Smooth muscle cell (in vitro differentiated cells): ENCODE measurements at regions not wholly inside any gene's neighbourhood (a gene's known extent, or its start where the extent isn't known, plus 50 kb on each side); places are given as distances from the start of the nearest gene placed in this dataset.
"Not testable (repeated sequence)": the region's sequence is repeated elsewhere in the genome, so short reads cannot be mapped to it uniquely, and the experiment has no call there.

Source experiments
- DNase-seq: peaks from one replicate; lab custom pipeline; 2025; ENCODE audit not compliant: unreplicated experiment; lab: John Stamatoyannopoulos, UW
- H2AFZ ChIP-seq: fragments of 200-600 bp; sonication (generic); 2 replicates; pipeline ENCODE4 v1.6.0; 2016; ENCODE audit warnings: antibody characterized with exemption, low read depth, mild to moderate bottlenecking
- H3F3A ChIP-seq: fragments of 200-600 bp; sonication (generic); 2 replicates; pipeline ENCODE4 v1.6.0; 2017; ENCODE audit warnings: antibody characterized with exemption, low read depth
- H3K27ac ChIP-seq: fragments of 200-600 bp; sonication (generic); 2 replicates; pipeline ENCODE4 v1.5.1; 2016; ENCODE audit warnings: low read depth, mild to moderate bottlenecking
- H3K27me3 ChIP-seq: fragments of 200-600 bp; sonication (generic); 2 replicates; pipeline ENCODE4 v1.6.1; 2016; ENCODE audit warnings: low read depth, mild to moderate bottlenecking
- H3K36me3 ChIP-seq: fragments of 200-600 bp; sonication (generic); 2 replicates; pipeline ENCODE4 v1.5.1; 2016; ENCODE audit warnings: low read depth
- H3K4me1 ChIP-seq: fragments of 200-600 bp; sonication (generic); 2 replicates; pipeline ENCODE4 v1.5.1; 2016; ENCODE audit warnings: low read depth
- H3K4me2 ChIP-seq: fragments of 200-600 bp; sonication (generic); 2 replicates; pipeline ENCODE4 v1.6.0; 2016; ENCODE audit warnings: mild to moderate bottlenecking
- H3K4me3 ChIP-seq: fragments of 200-600 bp; sonication (generic); 2 replicates; pipeline ENCODE4 v1.5.1; 2016; ENCODE audit warnings: mild to moderate bottlenecking
- H3K79me2 ChIP-seq: fragments of 200-600 bp; sonication (generic); 2 replicates; pipeline ENCODE4 v1.6.0; 2016; ENCODE audit warnings: low read depth, mild to moderate bottlenecking
- H3K9ac ChIP-seq: fragments of 200-600 bp; sonication (generic); 2 replicates; pipeline ENCODE4 v1.6.0; 2016; ENCODE audit warnings: low read depth
- H3K9me3 ChIP-seq: fragments of 200-600 bp; sonication (generic); replicated peaks from 2 replicates; pipeline ENCODE4 v1.5.1; 2016; ENCODE audit warnings: low read depth
- H4K20me1 ChIP-seq: fragments of 200-600 bp; sonication (generic); 2 replicates; pipeline ENCODE4 v1.6.0; 2016; ENCODE audit warnings: low read depth
- WGBS: methylation state at CpG from one replicate; pipeline ENCODE4 v1.1.7; 2016; ENCODE audit warnings: low lambda C conversion rate; 5-methylcytosine and 5-hydroxymethylcytosine counted together

DNA sequence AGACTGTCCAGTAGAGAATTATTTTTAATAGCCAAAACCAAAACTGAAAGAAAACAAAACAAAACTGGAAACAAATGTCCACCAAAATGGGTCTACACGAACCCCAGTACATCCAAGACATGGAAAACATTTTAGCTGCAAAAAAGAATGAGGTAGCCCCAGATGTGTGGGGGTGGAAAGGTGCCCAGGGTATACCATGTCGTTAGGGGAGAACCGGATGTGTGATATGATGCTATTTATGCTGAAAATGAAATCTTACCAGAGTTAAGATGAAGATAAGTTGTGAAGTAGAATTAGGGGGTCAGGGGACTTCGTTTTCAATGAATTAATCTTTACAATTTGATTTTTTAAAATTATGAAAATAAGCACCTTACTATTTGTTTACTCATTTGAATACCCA, 72.2 kb downstream of the PROP1 start:
- H3K9me3 ChIP-seq, H3K36me3 ChIP-seq, H3K9ac ChIP-seq, H3K27me3 ChIP-seq, DNase-seq, H3K4me1 ChIP-seq, H3F3A ChIP-seq, H2AFZ ChIP-seq, H3K79me2 ChIP-seq, H3K4me2 ChIP-seq, H4K20me1 ChIP-seq, H3K27ac ChIP-seq, H3K4me3 ChIP-seq: not testable (repeated sequence)
- WGBS: 63% methylated on average over 3 of the region's 4 CpGs

DNA sequence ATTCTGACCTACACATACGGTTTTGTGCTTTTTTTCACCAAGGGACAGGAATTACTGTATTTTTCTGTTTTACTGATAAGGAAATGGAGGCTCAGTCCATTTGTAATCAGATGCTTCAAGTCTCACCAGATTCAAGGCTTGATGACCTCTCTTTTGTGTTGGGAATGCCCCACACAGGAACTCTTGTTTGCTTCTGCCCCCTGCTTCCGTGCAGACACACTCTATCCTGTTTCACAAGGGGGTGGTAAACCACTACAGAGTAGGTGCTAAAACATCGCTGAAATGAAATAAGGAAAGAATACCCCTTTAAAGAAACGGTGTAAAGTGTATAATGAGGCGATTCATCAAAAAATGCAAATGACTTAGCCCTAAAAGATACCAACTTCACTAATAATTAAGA, 72.9 kb downstream of the PROP1 start:
- not testable (repeated sequence) for H3K4me2 ChIP-seq, DNase-seq, H3K9me3 ChIP-seq, H3K27ac ChIP-seq, H4K20me1 ChIP-seq, H3K4me1 ChIP-seq, H3K9ac ChIP-seq, H3K4me3 ChIP-seq, H3K27me3 ChIP-seq, H3K36me3 ChIP-seq, H3F3A ChIP-seq, H3K79me2 ChIP-seq, H2AFZ ChIP-seq
- 93% methylated on average over 4 of the region's 5 CpGs for WGBS

DNA sequence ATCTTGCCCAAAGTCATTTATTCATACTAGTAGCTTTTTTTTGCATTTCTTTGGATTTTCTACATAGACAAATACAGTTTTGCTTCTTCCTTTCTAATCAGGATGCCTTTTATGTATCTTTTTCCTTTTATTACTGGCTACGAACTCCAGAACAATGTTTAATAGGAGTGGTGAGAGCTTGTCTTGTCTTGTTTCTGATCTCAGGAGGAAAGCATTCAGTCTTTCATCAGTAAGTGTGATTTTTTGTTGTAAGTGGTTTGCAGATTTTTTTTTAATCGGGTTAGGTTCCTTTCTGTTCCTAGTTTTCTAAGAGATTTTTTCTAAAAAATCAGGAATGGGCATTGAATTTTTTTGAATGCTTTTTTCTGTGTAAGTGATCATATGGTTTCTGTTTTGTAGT, 86.8 kb downstream of the PROP1 start:
- H3K27me3 ChIP-seq, DNase-seq, H3K4me3 ChIP-seq, H3K4me2 ChIP-seq, H3K27ac ChIP-seq, H3K4me1 ChIP-seq, H4K20me1 ChIP-seq, H3F3A ChIP-seq, H3K9ac ChIP-seq, H3K36me3 ChIP-seq, H3K9me3 ChIP-seq, H2AFZ ChIP-seq, H3K79me2 ChIP-seq: not testable (repeated sequence)
- WGBS: 76% methylated on average over 2 of the region's 2 CpGs

DNA sequence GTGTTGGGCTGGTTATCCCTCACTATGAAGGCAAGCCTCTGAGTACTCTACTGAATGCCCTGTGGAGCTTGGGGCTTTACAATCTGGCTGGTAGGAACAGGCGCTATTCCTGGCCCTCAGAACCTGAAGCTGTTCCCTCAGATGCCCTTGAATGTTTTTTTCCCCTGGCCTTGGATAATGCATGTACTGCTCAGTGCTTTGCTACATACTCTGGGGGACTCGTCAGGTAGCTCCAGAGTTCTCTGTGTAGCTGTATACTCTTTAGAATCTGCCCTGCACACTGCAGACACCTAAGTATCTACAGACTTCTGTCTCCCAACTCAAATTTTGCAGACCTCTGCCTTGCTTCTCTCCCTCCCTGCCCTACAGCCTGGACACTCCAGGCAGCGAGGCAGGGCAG, 93.2 kb downstream of the PROP1 start:
- H3K9me3 ChIP-seq, H3K27me3 ChIP-seq, H3K27ac ChIP-seq, H2AFZ ChIP-seq, H3K4me3 ChIP-seq, H3K4me2 ChIP-seq, H3F3A ChIP-seq, H4K20me1 ChIP-seq, H3K79me2 ChIP-seq, H3K4me1 ChIP-seq, DNase-seq, H3K9ac ChIP-seq, H3K36me3 ChIP-seq: not testable (repeated sequence)
- WGBS: 86% methylated on average over 1 of the region's 3 CpGs

DNA sequence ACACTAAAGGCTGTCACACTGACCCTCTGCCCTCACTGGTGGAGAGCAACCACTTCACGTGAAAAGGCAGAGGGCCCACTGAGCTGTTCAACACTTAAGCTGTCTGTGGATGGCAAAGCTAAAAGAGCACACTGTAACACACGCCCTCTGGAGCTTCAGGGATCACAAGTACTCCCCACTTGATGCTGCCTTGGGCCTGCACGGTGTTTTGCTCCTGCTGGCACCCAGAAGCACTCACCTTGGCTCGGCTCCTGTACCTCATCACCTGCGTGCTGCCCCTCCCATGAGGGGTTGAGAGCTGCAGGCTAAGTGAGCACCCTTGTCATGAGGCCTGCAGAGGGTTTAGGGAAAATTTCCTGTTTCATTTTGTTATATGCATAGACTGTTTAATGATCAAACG, 96.0 kb downstream of the PROP1 start:
- H3K27ac ChIP-seq, H2AFZ ChIP-seq, H3K9ac ChIP-seq, H3F3A ChIP-seq, H3K79me2 ChIP-seq, H3K4me2 ChIP-seq, H4K20me1 ChIP-seq, H3K9me3 ChIP-seq, H3K4me3 ChIP-seq, DNase-seq, H3K4me1 ChIP-seq, H3K36me3 ChIP-seq, H3K27me3 ChIP-seq: not testable (repeated sequence)
- WGBS: 88% methylated on average over 5 of the region's 6 CpGs

DNA sequence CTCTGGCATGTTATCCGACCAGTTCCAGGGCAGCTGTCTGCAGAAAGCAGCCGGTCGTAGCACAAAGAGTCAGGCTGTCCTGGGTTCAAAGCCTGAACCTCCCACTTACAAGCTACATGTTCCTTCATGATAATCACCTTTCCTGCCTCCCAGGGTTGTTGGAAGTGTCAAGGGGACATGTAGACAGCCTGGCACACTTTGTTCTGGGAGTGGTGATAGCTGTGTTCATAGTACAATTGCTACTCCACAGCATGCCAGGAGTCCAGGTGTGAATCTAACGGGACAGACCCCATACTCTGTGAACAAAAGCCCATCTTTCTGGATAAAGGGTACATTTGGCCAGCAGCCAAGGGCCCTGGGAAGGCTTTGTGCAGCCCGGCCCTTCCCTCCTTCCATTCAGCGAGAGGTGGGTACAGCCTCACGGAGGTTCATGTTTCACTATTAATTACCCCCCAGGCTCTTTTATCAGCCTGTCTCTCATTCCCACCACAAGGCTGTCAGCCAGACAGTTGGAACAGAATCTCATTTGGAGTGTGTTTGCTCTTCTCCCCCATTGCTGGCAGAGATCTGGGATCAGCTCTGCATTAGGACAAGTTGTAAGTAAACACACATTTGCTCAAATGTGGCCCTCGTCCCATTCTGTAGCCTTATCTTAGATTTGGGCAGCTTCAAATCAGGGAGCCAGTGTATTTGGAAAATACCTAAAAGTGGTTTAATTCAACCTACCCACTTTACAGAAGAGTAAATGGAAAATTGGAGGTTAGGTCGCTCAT, 101.2 kb downstream of the PROP1 start:
- not testable (repeated sequence) for H3K4me3 ChIP-seq, H3K4me1 ChIP-seq, H3K27me3 ChIP-seq, H3K9ac ChIP-seq, H4K20me1 ChIP-seq, H3K36me3 ChIP-seq, H3K27ac ChIP-seq, H2AFZ ChIP-seq, H3F3A ChIP-seq, H3K9me3 ChIP-seq, H3K79me2 ChIP-seq, H3K4me2 ChIP-seq, DNase-seq
- WGBS: 100% methylated on average over 2 of the region's 9 CpGs

DNA sequence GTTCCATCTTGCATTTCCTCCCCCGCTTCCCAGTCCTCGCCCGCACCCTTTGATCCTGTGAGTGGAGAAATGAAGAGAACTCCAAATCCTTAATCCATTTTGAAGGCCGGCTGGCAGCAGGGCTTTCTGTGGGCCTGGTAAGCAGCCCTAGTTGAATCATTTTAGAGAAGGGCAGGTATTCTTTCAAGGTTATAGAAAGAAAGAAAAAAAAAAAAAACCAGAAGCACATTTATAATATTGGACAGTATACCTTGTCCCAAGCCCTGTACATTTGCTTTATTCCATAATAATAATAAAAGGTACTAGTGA, 103.7 kb downstream of the PROP1 start:
- DNase-seq, H2AFZ ChIP-seq, H3K9ac ChIP-seq, H3K27me3 ChIP-seq, H3K4me1 ChIP-seq, H3K27ac ChIP-seq, H3K79me2 ChIP-seq, H3K4me2 ChIP-seq, H3F3A ChIP-seq, H3K4me3 ChIP-seq, H4K20me1 ChIP-seq, H3K36me3 ChIP-seq, H3K9me3 ChIP-seq: not testable (repeated sequence)
- WGBS: 74% methylated on average over 4 of the region's 4 CpGs
